ENCODE measurements at regions not wholly inside any gene's neighbourhood (a gene's known extent, or its start where the extent isn't known, plus 50 kb on each side); places are given as distances from the start of the nearest gene placed in this dataset.
A peak's percentile ranks its signal among the peaks of the same experiment; 100 is the strongest.
"Not testable (repeated sequence)": the region's sequence is repeated elsewhere in the genome, so short reads cannot be mapped to it uniquely, and the experiment has no call there.

DNA sequence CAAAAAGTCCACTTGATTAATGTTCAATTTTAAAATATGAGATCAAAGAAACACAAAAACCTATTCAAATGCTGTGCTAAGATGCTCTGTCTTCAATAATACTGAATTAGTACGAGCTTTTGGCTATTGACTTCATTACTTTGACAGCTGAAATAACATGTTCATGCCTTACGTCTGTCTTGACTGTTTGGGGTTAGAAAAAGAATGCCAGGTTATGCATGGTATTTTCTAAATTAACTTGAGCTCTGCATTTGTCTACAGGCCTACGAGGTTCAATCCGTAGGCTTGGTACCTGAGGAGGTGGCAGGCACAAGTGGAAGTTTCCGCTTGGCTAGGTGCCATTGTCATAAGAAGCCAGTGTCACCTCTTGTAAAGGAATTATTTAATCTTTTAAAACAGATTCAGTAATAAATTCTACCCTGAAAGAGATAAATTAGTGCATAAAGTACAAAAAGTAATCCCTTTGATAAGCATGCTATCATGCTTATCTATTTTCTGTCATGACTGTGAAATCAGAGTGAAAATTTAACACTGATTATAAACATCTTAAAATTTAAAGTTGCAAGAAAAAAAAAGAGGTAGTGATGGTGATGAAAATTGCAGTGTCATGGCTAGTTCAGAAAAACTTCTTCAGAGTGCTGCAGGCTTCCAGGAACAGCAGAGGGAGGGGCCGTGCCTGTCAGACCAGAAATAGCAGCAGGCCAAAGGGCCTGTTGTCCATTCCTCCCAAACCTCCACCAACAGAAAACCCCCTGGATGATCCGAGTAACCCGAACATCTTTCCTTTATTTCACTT lies 115.7 kb downstream of the ARRDC4 start:
- intact Hi-C loops (cut with DNase I; ENCODE audit: low total_unique reads) = no loop called here
- no peaks in the 10 kb centered on the region for H3K36me3 ChIP-seq
- no peaks in the 10 kb centered on the region for H3K27me3 ChIP-seq
- H3K9me3 ChIP-seq = no peaks in the 10 kb centered on the region
- peaks cover 0 to 20% (median 10%) of the 10 kb centered on the region in 4 donors for H3K4me1 ChIP-seq
- peak overlapping the region; percentile 50 to 69 for H3K27ac ChIP-seq
- H3K4me3 ChIP-seq = no peak overlapping the region
- DNase-seq = peak in 1 of 2 donors; percentile 76
- TF ChIP-seq, protein P1, sequence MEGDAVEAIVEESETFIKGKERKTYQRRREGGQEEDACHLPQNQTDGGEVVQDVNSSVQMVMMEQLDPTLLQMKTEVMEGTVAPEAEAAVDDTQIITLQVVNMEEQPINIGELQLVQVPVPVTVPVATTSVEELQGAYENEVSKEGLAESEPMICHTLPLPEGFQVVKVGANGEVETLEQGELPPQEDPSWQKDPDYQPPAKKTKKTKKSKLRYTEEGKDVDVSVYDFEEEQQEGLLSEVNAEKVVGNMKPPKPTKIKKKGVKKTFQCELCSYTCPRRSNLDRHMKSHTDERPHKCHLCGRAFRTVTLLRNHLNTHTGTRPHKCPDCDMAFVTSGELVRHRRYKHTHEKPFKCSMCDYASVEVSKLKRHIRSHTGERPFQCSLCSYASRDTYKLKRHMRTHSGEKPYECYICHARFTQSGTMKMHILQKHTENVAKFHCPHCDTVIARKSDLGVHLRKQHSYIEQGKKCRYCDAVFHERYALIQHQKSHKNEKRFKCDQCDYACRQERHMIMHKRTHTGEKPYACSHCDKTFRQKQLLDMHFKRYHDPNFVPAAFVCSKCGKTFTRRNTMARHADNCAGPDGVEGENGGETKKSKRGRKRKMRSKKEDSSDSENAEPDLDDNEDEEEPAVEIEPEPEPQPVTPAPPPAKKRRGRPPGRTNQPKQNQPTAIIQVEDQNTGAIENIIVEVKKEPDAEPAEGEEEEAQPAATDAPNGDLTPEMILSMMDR (IDR thresholded peaks at IDR 0.05) = no peak

DNA sequence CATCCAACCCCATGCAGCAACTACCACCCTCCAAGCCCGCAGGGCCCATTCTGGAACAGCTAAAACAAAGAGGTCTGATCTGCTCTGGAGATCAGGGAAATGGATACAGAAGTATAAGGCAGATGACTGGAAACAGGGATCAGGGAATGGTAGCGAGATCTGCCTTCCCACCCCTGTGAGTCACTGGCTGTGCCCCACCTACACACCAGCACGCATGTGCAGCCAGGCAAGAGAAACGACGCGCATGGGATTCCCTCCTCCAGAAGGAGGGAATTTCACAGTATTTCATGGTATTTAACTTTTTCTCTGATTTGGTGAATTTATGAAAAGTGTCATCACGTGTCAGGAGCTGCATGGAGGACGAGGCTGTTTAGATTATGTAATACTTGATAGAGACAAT lies 116.7 kb downstream of the ARRDC4 start:
- Histone ChIP-seq H3K36me3 (no peaks in the 10 kb centered on the region), H3K27me3 (no peaks in the 10 kb centered on the region), H3K4me3 (no peak overlapping the region), H3K4me1 (peaks cover 0 to 20% (median 10%) of the 10 kb centered on the region in 4 donors), H3K9me3 (no peaks in the 10 kb centered on the region), H3K27ac (peak overlapping the region; percentile 50 to 69)
- intact Hi-C loops (cut with DNase I; ENCODE audit: low total_unique reads) = no loop called here
- TF ChIP-seq, protein P1 (IDR thresholded peaks at IDR 0.05) = no peak
- DNase-seq = peak in 1 of 2 donors; percentile 72

DNA sequence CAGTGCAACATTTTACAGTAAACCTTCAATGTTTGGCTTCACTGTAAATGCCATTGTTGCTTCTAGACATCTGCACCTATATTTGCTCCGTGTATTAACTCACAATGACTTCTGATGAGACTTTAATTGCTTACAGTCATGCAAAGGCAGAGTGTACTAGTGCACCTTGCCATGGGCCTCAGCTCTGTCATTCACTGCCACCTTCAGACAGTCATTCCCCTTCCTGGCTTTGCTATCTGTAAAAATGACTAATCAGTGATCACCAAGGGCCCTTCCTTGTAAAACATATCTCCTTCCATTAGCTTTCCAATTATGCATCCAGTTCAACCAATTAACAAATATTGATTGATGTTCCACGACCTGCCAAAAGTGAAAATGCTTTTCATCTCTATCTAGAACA lies 120.3 kb downstream of the ARRDC4 start:
- H3K27me3 ChIP-seq = no peaks in the 10 kb centered on the region
- H3K36me3 ChIP-seq = no peaks in the 10 kb centered on the region
- no peak overlapping the region for H3K27ac ChIP-seq
- no peak for DNase-seq
- peaks cover 0 to 16% (median 10%) of the 10 kb centered on the region in 4 donors for H3K4me1 ChIP-seq
- TF ChIP-seq, protein P1 (IDR thresholded peaks at IDR 0.05) = no peak
- no peaks in the 10 kb centered on the region for H3K9me3 ChIP-seq
- no peak overlapping the region for H3K4me3 ChIP-seq
- intact Hi-C loops (cut with DNase I; ENCODE audit: low total_unique reads) = no loop called here

DNA sequence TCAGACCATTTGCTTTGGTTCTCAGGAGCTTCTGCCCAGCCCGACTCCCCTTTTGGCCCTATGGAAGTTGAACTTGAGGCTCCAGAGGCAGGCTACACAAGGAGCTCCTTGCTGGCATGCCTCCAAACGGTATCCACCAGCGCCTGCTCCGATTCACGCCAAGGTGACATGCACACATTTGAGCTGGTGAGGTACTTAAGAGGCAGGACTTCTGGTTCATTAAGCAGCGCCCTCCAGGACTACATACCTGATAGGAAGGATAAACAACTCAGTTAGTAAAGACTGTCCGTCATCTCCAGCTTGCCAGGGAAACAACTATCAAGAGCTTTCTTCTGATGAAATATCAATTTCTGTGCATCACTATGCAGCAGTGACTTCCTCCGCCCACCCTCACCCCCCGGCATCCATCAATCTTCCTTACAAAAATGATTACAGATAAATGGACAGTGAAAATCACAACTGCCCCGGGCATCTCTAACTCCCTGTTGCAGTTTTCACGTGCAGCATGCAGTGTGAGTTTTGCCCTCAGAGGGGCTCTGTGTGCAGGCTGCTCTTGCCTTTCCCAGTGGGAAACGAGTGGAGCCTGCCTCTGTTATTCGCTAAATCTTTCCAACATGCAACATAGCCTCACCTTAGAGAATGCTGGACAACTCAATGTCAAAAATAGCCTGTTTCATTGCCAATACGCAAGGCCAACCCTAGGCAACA lies 122.9 kb downstream of the ARRDC4 start:
- no peak overlapping the region for H3K27ac ChIP-seq

DNA sequence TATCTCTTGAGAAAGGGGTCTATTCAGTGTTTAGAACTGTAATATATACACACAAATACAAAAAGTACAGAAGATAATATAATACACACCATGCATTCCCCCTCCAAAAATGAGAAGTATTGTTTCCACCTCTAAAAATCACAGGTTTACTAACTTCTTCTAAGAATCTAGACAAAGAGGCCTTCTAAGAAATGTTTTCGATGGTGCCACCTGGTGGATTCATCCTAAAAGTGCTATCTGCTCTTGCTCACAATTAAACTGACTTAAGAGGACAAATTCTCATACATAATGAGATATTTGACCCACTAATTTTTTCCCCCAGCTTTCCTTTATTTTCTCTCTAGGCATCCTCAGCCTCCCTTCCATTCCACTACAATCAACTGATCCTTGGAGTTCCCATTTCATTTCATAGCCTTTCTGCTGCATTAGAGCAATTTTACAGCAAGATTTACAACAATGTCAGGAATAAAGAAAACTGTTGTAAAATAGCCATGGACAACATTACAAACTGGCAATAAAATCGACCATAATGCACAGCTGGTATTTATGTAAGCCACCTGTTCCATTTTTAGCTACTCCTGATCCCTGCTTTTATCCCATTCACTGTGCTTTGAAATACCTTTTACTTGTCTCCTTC lies 124.6 kb downstream of the ARRDC4 start:
- peak in 1 of 2 donors; percentile 41 for DNase-seq
- intact Hi-C loops (cut with DNase I; ENCODE audit: low total_unique reads) = loop anchor here (2.0 kb wide), 1 partner anchor 174 kb away; no protein-coding TSS in a partner anchor

More for the DNA sequence above, 122.9 kb downstream of the ARRDC4 start:
- Histone ChIP-seq H3K9me3 (no peaks in the 10 kb centered on the region), H3K36me3 (no peaks in the 10 kb centered on the region), H3K4me1 (no peaks in the 10 kb centered on the region), H3K27me3 (no peaks in the 10 kb centered on the region), H3K4me3 (no peak overlapping the region)
- intact Hi-C loops (cut with DNase I; ENCODE audit: low total_unique reads) = no loop called here
- DNase-seq = no peak
- TF ChIP-seq, protein P1 (IDR thresholded peaks at IDR 0.05) = no peak

DNA sequence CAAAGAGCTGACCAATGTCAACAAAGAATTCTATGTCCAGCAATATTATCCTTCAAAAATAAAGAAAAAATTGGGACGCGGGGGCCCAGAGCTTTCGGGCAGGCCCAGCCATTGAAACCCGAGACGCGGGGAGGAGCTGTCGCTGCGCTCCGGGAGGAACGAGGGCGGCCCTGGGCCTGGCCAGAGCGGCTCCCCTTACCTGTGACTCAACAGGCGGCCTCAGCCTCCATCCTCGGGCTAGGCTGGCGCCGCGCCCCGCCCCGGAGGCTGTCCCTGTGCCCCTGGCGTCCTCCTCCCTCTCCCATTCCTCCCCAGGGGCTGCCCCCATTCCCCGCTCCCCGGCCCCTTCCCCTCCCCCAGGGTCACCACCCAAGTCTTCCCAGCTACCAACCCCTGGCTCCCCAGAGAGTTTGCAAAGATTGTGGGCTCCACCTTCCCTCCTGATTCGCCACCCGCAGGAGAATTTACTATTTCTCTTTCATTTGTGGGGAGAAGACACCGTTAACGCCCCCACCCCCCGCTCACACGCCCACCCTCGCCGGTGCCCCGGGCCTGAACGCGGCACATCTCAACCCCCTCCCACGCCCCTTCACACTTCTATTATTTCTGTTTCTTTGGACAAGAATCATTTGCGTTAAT lies 127.9 kb downstream of the ARRDC4 start:
- H3K9me3 ChIP-seq; H3K27me3 ChIP-seq; DNase-seq; H3K4me1 ChIP-seq; H3K4me3 ChIP-seq; intact Hi-C loops (cut with DNase I; ENCODE audit: low total_unique reads); H3K36me3 ChIP-seq; H3K27ac ChIP-seq: not testable (repeated sequence)

More for the DNA sequence above, 124.6 kb downstream of the ARRDC4 start:
- Histone ChIP-seq H3K9me3 (no peaks in the 10 kb centered on the region), H3K4me3 (no peak overlapping the region), H3K27ac (no peak overlapping the region), H3K36me3 (no peaks in the 10 kb centered on the region), H3K4me1 (no peaks in the 10 kb centered on the region), H3K27me3 (no peaks in the 10 kb centered on the region)
- TF ChIP-seq, protein P1 (IDR thresholded peaks at IDR 0.05) = peak; percentile 70 to 81

DNA sequence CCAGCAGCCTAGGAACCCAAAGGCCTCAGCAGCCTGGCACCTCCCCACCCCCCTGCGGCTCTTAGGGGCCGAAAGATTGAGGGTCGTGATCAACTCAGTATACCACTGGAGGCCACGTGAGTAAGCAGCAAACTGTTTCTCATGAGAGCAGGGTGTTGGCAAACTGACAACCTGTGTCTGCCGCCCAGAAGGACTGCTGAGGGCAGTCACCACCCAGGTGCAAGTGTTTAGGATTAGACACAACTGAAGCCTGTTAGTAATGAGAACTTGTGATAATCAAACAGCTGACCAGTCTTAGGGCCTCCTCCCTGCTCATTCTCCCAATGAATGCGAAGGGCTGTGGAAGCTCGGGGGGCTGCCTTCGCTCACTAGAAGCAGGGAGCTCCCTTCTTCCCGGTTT lies 128.8 kb downstream of the ARRDC4 start:
- H3K27me3 ChIP-seq; H3K27ac ChIP-seq; H3K36me3 ChIP-seq; DNase-seq; H3K9me3 ChIP-seq; H3K4me3 ChIP-seq; intact Hi-C loops (cut with DNase I; ENCODE audit: low total_unique reads); H3K4me1 ChIP-seq: not testable (repeated sequence)

DNA sequence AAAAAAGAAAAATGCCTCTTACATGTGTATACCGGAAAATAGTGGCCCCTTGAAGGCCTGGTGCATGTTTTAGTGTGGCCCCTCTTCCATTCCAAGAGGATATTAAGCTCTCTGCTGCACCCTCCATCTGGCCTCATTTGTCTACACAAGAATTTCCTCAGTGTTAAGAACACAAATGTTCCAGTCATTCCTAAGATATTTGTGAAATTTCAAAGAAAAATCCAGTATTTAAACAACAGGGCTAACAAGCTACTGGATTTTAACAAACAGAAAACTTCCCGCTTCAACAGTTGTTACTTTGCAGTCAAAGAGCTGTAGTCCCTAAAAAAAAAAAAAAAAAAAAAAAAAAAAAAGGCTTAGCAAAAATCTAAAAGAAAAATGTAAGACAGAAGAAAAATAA lies 137.5 kb downstream of the ARRDC4 start:
- DNase-seq; H3K27ac ChIP-seq; intact Hi-C loops (cut with DNase I; ENCODE audit: low total_unique reads); H3K4me1 ChIP-seq; H3K27me3 ChIP-seq; H3K9me3 ChIP-seq; H3K36me3 ChIP-seq; H3K4me3 ChIP-seq: not testable (repeated sequence)
